HG02885 (cell line): ENCODE measurements at regions not wholly inside any gene's neighbourhood (a gene's known extent, or its start where the extent isn't known, plus 50 kb on each side); places are given as distances from the start of the nearest gene placed in this dataset.

Experiments used
- ATAC-seq: cut with Tn5 transposase; IDR thresholded peaks from one replicate; pipeline ENCODE4 v1.9.1; 2021; ENCODE audit warnings: mild to moderate bottlenecking; ENCODE audit not compliant: unreplicated experiment, poor library complexity

DNA sequence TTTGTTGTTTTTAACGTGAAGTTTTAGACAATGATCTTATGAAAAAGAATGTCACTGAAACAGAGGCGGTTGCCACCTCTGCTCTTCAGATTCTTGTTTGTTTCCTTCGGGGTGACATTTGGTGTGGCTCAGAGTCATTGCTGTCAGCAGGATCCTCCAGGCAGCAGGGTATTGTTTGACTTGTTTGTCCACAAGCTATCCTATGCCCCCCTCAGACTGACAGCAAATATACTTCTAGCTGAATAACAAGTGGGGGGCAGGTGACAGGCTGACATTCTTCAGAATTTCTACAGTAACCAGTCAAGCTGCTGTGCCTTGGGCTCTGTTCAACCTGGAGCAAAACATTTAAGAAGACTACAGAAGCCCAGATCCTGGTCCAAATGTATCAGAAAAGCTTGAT is 383.3 kb downstream of the YTHDC2 start:
- ATAC-seq, result no peak

- ATAC-seq, result no peak
These were observed 384.3 kb downstream of the YTHDC2 start for GRCh38 chr5:113897748-113898147.

GRCh38 chr5:113900141-113900540 is 386.6 kb downstream of the YTHDC2 start:
- ATAC-seq, result no peak

DNA sequence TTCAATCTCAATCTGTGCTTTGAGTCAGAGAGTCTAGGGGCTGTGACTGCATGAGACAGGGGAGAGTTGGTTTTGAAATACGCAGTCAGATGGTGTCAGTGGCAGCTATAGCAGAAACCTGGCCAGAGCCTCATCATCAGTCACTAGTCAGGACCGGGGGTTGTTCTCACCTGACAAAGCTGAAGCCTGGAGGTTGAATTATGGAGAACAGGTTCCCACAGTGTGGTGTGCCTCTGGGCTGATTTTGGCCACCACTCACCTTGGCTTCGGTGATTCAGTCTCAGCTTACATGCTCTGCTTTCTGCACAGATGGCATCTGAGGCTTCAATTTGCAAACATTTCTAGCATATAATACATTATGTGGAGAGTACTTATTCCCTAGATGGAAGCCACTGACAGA is 387.3 kb downstream of the YTHDC2 start:
- no peak for ATAC-seq

- no peak for ATAC-seq
These were observed 388.2 kb downstream of the YTHDC2 start for GRCh38 chr5:113901718-113902117.

- no peak for ATAC-seq
These were observed 389.6 kb downstream of the YTHDC2 start for GRCh38 chr5:113902917-113903660.

GRCh38 chr5:113909782-113910181 is 396.3 kb downstream of the YTHDC2 start:
- ATAC-seq, result no peak

GRCh38 chr5:113917997-113918396 is 404.5 kb downstream of the YTHDC2 start:
- no peak for ATAC-seq

DNA sequence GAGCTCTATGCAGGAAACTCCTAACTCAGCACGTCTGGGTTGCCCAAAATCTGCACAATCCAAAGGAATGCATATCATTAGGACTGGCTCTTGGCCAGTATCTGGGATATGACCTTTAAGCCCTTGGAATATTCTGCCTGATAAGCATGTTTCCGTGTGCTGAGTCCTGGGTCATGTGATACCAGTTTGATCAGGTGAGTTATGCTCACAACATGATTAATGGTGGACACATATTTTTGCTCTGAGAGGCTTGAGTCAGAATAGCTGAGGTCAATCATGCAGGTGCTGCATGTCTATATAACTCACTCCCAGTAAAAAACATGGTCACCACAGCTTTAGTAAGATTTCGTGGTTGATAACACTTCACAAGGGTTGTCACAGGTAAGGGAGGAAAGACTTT is 408.8 kb downstream of the YTHDC2 start:
- no peak for ATAC-seq

- no peak for ATAC-seq
These were observed 422.0 kb downstream of the YTHDC2 start for GRCh38 chr5:113935453-113935852.

GRCh38 chr5:113937301-113937700 is 423.8 kb downstream of the YTHDC2 start:
- no peak for ATAC-seq

- ATAC-seq, result no peak
These were observed 421.9 kb upstream of the KCNN2 start for GRCh38 chr5:113939988-113940387.

GRCh38 chr5:113950186-113950585 is 411.7 kb upstream of the KCNN2 start:
- ATAC-seq, result no peak

- ATAC-seq, result no peak
These were observed 396.6 kb upstream of the KCNN2 start for GRCh38 chr5:113965225-113965624.

- ATAC-seq, result no peak
These were observed 392.0 kb upstream of the KCNN2 start for GRCh38 chr5:113969901-113970300.

- ATAC-seq, result no peak
These were observed 390.4 kb upstream of the KCNN2 start for GRCh38 chr5:113971454-113971853.

DNA sequence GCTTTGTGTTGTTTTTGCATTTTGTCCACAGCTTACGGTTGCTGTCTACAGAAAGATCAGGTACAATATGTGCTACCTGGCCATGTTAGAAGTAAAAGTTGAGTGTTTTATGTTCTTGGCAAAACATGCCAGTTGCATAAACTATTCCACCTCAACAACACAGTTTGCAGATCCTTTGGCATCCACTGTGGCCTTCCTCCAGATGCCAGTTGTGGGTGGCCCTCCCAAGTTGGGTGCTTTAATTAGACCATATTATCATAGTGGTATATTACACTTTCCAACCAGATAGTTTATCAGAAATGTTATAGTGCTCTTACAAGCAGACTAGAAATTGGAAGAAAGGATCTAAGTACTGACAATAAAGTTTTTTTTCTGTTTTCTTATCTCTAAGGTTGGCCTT is 386.9 kb upstream of the KCNN2 start:
- no peak for ATAC-seq

DNA sequence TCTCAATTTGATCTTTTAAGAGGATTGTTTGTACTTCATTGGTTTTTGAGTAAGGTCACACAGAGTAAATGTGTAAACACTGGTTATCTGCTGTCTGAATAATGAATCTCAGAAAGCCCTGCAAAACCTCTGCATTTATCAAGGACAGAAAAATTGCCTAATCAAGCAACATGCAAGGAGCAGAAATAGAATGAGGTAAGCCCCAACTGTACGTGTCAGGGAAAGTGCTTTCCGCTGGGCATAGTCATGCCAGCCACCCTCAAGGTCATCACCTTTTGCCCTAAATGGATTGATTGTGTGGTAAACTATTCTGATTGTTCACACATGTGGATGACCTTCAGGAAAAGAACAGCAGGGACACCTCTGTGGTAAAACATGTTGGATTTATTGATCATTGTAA is 376.9 kb upstream of the KCNN2 start:
- ATAC-seq, result no peak

DNA sequence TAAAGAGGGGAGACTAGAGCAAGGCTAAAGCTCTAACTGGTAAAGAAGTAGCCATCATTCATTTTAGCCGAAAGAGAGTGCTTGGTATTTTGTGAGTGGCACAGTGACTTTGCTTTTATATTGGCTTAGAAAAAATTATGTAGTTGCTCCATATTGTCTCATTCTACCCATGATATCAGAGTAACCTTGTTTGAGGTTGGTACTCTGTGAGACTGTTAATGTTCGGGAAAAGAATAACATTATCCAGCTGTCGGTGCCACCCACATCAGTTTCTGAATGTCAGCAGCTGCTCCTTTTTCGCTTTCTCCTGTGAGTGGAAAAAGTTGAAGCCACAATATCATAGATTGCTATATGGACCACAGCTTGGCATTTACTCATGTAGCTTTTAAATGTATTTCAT is 376.4 kb upstream of the KCNN2 start:
- ATAC-seq, result no peak

GRCh38 chr5:113989278-113989912 is 372.5 kb upstream of the KCNN2 start:
- no peak for ATAC-seq

DNA sequence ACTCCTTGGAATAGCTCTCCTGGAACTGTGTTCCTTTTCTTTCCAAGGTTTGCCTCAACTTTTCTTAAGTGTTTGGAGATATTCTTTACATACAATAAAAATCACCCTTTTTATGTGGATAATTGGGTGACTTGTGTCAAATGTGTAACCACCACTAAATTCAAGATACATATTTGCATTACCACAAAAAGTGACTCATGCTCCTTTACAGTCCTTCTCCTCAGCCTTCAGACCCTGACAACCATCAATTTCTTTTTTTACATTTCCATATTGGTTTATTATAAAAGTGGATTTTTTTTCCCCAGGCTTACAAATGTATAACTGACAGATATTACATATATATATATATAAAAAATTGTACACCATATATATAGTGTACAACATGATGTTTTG is 372.0 kb upstream of the KCNN2 start:
- ATAC-seq, result no peak

DNA sequence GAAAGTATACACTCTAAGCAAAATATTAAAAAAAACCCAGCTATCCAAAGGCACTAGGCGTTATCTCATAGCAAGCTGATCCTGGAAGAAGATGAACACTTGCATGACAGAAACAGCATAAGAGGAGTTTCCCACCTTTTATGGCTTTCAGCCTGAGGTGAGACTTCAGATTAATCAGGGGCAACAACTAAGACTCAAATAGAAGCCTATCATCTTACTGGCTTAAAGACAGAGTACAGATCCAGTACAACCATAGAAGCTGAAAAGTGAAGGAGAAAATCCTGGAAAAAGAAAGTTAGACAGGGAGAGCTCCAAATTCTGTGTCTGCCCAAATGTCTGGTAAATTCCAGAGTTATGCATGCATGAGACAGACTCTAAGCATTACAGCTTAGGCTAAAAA is 360.8 kb upstream of the KCNN2 start:
- no peak for ATAC-seq
